ENCODE measurements at regions not wholly inside any gene's neighbourhood (a gene's known extent, or its start where the extent isn't known, plus 50 kb on each side); places are given as distances from the start of the nearest gene placed in this dataset.
"Not testable (repeated sequence)": the region's sequence is repeated elsewhere in the genome, so short reads cannot be mapped to it uniquely, and the experiment has no call there.

GRCh38 chrX:137878401-137878800 lies 312.5 kb downstream of the ZIC3 start:
- Histone ChIP-seq H3K9me2 (replicated peaks; ENCODE audit: low read depth, low read length) (no peaks in the 10 kb centered on the region), H3K4me3 (ENCODE audit: low read length, poor library complexity, severe bottlenecking) (no peak overlapping the region), H3K9me3 (ENCODE audit: insufficient read depth, low read depth, low read length) (no peaks in the 10 kb centered on the region), H4K20me1 (ENCODE audit: insufficient read depth, low read length, poor library complexity, severe bottlenecking) (no peaks in the 10 kb centered on the region), H3K36me3 (ENCODE audit: insufficient read depth, low read length) (no peaks in the 10 kb centered on the region), H3K4me1 (ENCODE audit: insufficient read depth, low read length, poor library complexity, severe bottlenecking) (no peaks in the 10 kb centered on the region), H3K4me2 (ENCODE audit: low read depth, low read length, poor library complexity, severe bottlenecking) (no peak overlapping the region), H3K9ac (ENCODE audit: low read depth, low read length, poor library complexity, severe bottlenecking) (no peak overlapping the region), H3F3A (ENCODE audit: low read depth) (no peaks in the 10 kb centered on the region), H3K27me3 (ENCODE audit: insufficient read depth, low read length, poor library complexity, severe bottlenecking) (no peaks in the 10 kb centered on the region), H3K79me2 (ENCODE audit: insufficient read depth, low read length) (no peaks in the 10 kb centered on the region), H2AFZ (ENCODE audit: low read length) (no peak overlapping the region)
- TF ChIP-seq EZH2phosphoT487 (IDR thresholded peaks at IDR 0.05; ENCODE audit: borderline replicate concordance), result no peak

GRCh38 chrX:137882960-137883359 lies 317.0 kb downstream of the ZIC3 start:
- no peaks in the 10 kb centered on the region for H3K4me1 ChIP-seq (ENCODE audit: insufficient read depth, low read length, poor library complexity, severe bottlenecking)
- no peaks in the 10 kb centered on the region for H3K27me3 ChIP-seq (ENCODE audit: insufficient read depth, low read length, poor library complexity, severe bottlenecking)
- no peaks in the 10 kb centered on the region for H3K9me3 ChIP-seq (ENCODE audit: insufficient read depth, low read depth, low read length)

GRCh38 chrX:137884813-137885212 lies 318.9 kb downstream of the ZIC3 start:
- H3K27me3 ChIP-seq (ENCODE audit: insufficient read depth, low read length, poor library complexity, severe bottlenecking); H3K4me3 ChIP-seq (ENCODE audit: low read length, poor library complexity, severe bottlenecking); H3K9ac ChIP-seq (ENCODE audit: low read depth, low read length, poor library complexity, severe bottlenecking); H3K4me2 ChIP-seq (ENCODE audit: low read depth, low read length, poor library complexity, severe bottlenecking); H3K9me3 ChIP-seq (ENCODE audit: insufficient read depth, low read depth, low read length); H3K79me2 ChIP-seq (ENCODE audit: insufficient read depth, low read length); H3K4me1 ChIP-seq (ENCODE audit: insufficient read depth, low read length, poor library complexity, severe bottlenecking); H3K36me3 ChIP-seq (ENCODE audit: insufficient read depth, low read length); H4K20me1 ChIP-seq (ENCODE audit: insufficient read depth, low read length, poor library complexity, severe bottlenecking); H2AFZ ChIP-seq (ENCODE audit: low read length); H3K9me2 ChIP-seq (replicated peaks; ENCODE audit: low read depth, low read length); H3F3A ChIP-seq (ENCODE audit: low read depth): not testable (repeated sequence)

More at GRCh38 chrX:137882960-137883359, 317.0 kb downstream of the ZIC3 start:
- no peaks in the 10 kb centered on the region for H3F3A ChIP-seq (ENCODE audit: low read depth)
- H3K79me2 ChIP-seq (ENCODE audit: insufficient read depth, low read length), result no peaks in the 10 kb centered on the region
- no peak for TF ChIP-seq EZH2phosphoT487 (IDR thresholded peaks at IDR 0.05; ENCODE audit: borderline replicate concordance)
- no peak for TF ChIP-seq CTCF (conservative IDR thresholded peaks at IDR 0.05; ENCODE audit: low read length)
- H3K36me3 ChIP-seq (ENCODE audit: insufficient read depth, low read length), result no peaks in the 10 kb centered on the region
- no peak overlapping the region for H2AFZ ChIP-seq (ENCODE audit: low read length)
- H3K9me2 ChIP-seq (replicated peaks; ENCODE audit: low read depth, low read length), result no peaks in the 10 kb centered on the region
- H4K20me1 ChIP-seq (ENCODE audit: insufficient read depth, low read length, poor library complexity, severe bottlenecking), result no peaks in the 10 kb centered on the region
- H3K4me2 ChIP-seq (ENCODE audit: low read depth, low read length, poor library complexity, severe bottlenecking), result no peak overlapping the region
- no peak overlapping the region for H3K4me3 ChIP-seq (ENCODE audit: low read length, poor library complexity, severe bottlenecking)
- H3K9ac ChIP-seq (ENCODE audit: low read depth, low read length, poor library complexity, severe bottlenecking), result no peak overlapping the region

- H3K27me3 ChIP-seq (ENCODE audit: insufficient read depth, low read length, poor library complexity, severe bottlenecking), result no peaks in the 10 kb centered on the region
- no peaks in the 10 kb centered on the region for H3F3A ChIP-seq (ENCODE audit: low read depth)
- H3K9me2 ChIP-seq (replicated peaks; ENCODE audit: low read depth, low read length), result no peaks in the 10 kb centered on the region
- no peaks in the 10 kb centered on the region for H3K9me3 ChIP-seq (ENCODE audit: insufficient read depth, low read depth, low read length)
- no peak for TF ChIP-seq CTCF (conservative IDR thresholded peaks at IDR 0.05; ENCODE audit: low read length)
- no peak for TF ChIP-seq EZH2phosphoT487 (IDR thresholded peaks at IDR 0.05; ENCODE audit: borderline replicate concordance)
- H3K4me2 ChIP-seq (ENCODE audit: low read depth, low read length, poor library complexity, severe bottlenecking), result no peak overlapping the region
- H3K79me2 ChIP-seq (ENCODE audit: insufficient read depth, low read length), result no peaks in the 10 kb centered on the region
- no peaks in the 10 kb centered on the region for H3K4me1 ChIP-seq (ENCODE audit: insufficient read depth, low read length, poor library complexity, severe bottlenecking)
- H2AFZ ChIP-seq (ENCODE audit: low read length), result no peak overlapping the region
- no peaks in the 10 kb centered on the region for H3K36me3 ChIP-seq (ENCODE audit: insufficient read depth, low read length)
- no peak overlapping the region for H3K4me3 ChIP-seq (ENCODE audit: low read length, poor library complexity, severe bottlenecking)
- H4K20me1 ChIP-seq (ENCODE audit: insufficient read depth, low read length, poor library complexity, severe bottlenecking), result no peaks in the 10 kb centered on the region
- no peak overlapping the region for H3K9ac ChIP-seq (ENCODE audit: low read depth, low read length, poor library complexity, severe bottlenecking)
Measured at GRCh38 chrX:137891431-137891830, 325.5 kb downstream of the ZIC3 start.
